Fibroblast of lung (primary cell): ENCODE measurements at regions not wholly inside any gene's neighbourhood (a gene's known extent, or its start where the extent isn't known, plus 50 kb on each side); places are given as distances from the start of the nearest gene placed in this dataset.

Experiments
- DNase-seq, 2 donors: peaks; one replicate each; pipeline versions ENCODE4 v3.0.0 to v3.0.0-alpha.2; 2010; ENCODE audit warnings: low read depth in 2 of 2
- H2AFZ ChIP-seq: 2 replicates; pipeline ENCODE4 v1.5.1; 2012; ENCODE audit warnings: low read length, control low read depth, inconsistent platforms
- H3K27ac ChIP-seq: 2 replicates; pipeline ENCODE4 v1.5.1; 2011; ENCODE audit warnings: low read length, control low read depth; ENCODE audit not compliant: insufficient read depth
- H3K27me3 ChIP-seq: 2 replicates; pipeline ENCODE4 v1.5.1; 2011; ENCODE audit warnings: mild to moderate bottlenecking, low read length; ENCODE audit not compliant: control insufficient read depth, insufficient read depth
- H3K36me3 ChIP-seq: 2 replicates; pipeline ENCODE4 v1.5.1; 2011; ENCODE audit warnings: low read length; ENCODE audit not compliant: control insufficient read depth, insufficient read depth
- H3K4me1 ChIP-seq: 2 replicates; pipeline ENCODE4 v1.5.1; 2011; ENCODE audit warnings: low read length; ENCODE audit not compliant: control insufficient read depth, insufficient read depth; ENCODE audit errors: extremely low read depth
- H3K4me2 ChIP-seq: 2 replicates; pipeline ENCODE4 v1.5.1; 2011; ENCODE audit warnings: low read length, control low read depth; ENCODE audit not compliant: insufficient read depth; ENCODE audit errors: extremely low read depth
- H3K4me3 ChIP-seq, 4 experiments: fragments of 200-600 bp in 1 of 4; sonication (generic) in 1 of 4; replicated peaks in 1 of 4; 2 replicates each; pipeline ENCODE4 v1.5.1; 2011 to 2016; ENCODE audit warnings: low read length in 4 of 4, low read depth in 3 of 4, mild to moderate bottlenecking in 3 of 4, control low read depth in 2 of 4, inconsistent platforms in 1 of 4, mixed read lengths in 1 of 4; ENCODE audit not compliant: insufficient read depth in 1 of 4; ENCODE audit errors: control extremely low read depth in 1 of 4
- H3K79me2 ChIP-seq: 2 replicates; pipeline ENCODE4 v1.5.1; 2012; ENCODE audit warnings: mild to moderate bottlenecking, low read length, inconsistent platforms; ENCODE audit not compliant: control insufficient read depth, insufficient read depth
- H3K9ac ChIP-seq: 2 replicates; pipeline ENCODE4 v1.5.1; 2011; ENCODE audit warnings: mild to moderate bottlenecking, low read length, control low read depth; ENCODE audit not compliant: insufficient read depth
- H3K9me3 ChIP-seq: 2 replicates; pipeline ENCODE4 v1.5.1; 2012; ENCODE audit warnings: low read depth, low read length; ENCODE audit not compliant: control insufficient read depth, insufficient read depth
- H4K20me1 ChIP-seq: 2 replicates; pipeline ENCODE4 v1.5.1; 2011; ENCODE audit warnings: low read length; ENCODE audit not compliant: control insufficient read depth, insufficient read depth; ENCODE audit errors: extremely low read depth
- EZH2 ChIP-seq: IDR thresholded peaks from 2 replicates; pipeline ENCODE4 v1.5.1; 2012; ENCODE audit warnings: low read length, control low read depth, mild to moderate bottlenecking; ENCODE audit errors: missing control alignments
- TF ChIP-seq, protein P1 (sequence below), 2 donors: IDR thresholded peaks in 1 of 2; conservative IDR thresholded peaks in 1 of 2; 1 replicate in 1 of 2; 2 replicates in 1 of 2; pipeline ENCODE4 v1.5.1; 2011 to 2012; ENCODE audit warnings: low read length in 2 of 2, control low read depth in 1 of 2, inconsistent platforms in 1 of 2, low read depth in 1 of 2, mild to moderate bottlenecking in 1 of 2

- no peaks in the 10 kb centered on the region for H3K9me3 ChIP-seq
- no peak overlapping the region for H3K27ac ChIP-seq
- DNase-seq: no peak
- no peak overlapping the region for H3K4me2 ChIP-seq
- no peaks in the 10 kb centered on the region for H4K20me1 ChIP-seq
- H3K4me3 ChIP-seq: no peak overlapping the region
- H3K27me3 ChIP-seq: no peaks in the 10 kb centered on the region
- no peak overlapping the region for H2AFZ ChIP-seq
- peaks cover 5% of the 10 kb centered on the region for H3K4me1 ChIP-seq
- H3K79me2 ChIP-seq: no peaks in the 10 kb centered on the region
- H3K9ac ChIP-seq: no peak overlapping the region
- no peaks in the 10 kb centered on the region for H3K36me3 ChIP-seq
- TF ChIP-seq, protein P1, sequence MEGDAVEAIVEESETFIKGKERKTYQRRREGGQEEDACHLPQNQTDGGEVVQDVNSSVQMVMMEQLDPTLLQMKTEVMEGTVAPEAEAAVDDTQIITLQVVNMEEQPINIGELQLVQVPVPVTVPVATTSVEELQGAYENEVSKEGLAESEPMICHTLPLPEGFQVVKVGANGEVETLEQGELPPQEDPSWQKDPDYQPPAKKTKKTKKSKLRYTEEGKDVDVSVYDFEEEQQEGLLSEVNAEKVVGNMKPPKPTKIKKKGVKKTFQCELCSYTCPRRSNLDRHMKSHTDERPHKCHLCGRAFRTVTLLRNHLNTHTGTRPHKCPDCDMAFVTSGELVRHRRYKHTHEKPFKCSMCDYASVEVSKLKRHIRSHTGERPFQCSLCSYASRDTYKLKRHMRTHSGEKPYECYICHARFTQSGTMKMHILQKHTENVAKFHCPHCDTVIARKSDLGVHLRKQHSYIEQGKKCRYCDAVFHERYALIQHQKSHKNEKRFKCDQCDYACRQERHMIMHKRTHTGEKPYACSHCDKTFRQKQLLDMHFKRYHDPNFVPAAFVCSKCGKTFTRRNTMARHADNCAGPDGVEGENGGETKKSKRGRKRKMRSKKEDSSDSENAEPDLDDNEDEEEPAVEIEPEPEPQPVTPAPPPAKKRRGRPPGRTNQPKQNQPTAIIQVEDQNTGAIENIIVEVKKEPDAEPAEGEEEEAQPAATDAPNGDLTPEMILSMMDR (conservative IDR thresholded peaks at IDR 0.05 in 1 of 2, IDR thresholded peaks at IDR 0.05 in 1 of 2; ENCODE audit: low read depth in 1 of 2, low read length in 2 of 2): no peak
- no peak for TF ChIP-seq EZH2
These were observed 133.0 kb upstream of the DOK5 start for GRCh38 chr20:54342258-54342920.

DNA sequence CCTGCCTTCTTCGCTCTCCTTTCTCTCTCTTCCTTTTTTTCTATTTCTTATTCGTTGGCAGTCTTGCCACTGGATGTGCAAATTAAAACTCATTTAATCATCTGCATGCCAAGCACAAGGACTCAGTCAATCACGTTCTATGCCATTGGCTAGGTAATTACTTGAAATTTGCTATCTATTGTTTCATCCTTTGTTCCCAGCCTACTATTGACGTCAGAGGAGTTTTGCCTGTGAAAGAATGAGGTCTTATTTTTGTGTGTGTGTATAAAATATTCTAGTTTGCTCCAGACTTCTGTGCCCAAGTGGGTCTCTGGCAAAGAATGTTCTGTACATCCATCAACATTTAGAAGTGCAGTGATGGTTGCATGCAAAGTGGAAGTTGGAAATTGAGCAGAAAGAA is 132.3 kb upstream of the DOK5 start:
- no peaks in the 10 kb centered on the region for H3K9me3 ChIP-seq
- no peak overlapping the region for H3K4me3 ChIP-seq
- no peak overlapping the region for H3K9ac ChIP-seq
- DNase-seq: no peak
- TF ChIP-seq, protein P1 (conservative IDR thresholded peaks at IDR 0.05 in 1 of 2, IDR thresholded peaks at IDR 0.05 in 1 of 2; ENCODE audit: low read depth in 1 of 2, low read length in 2 of 2): no peak
- no peak for TF ChIP-seq EZH2
- no peaks in the 10 kb centered on the region for H4K20me1 ChIP-seq
- H3K79me2 ChIP-seq: no peaks in the 10 kb centered on the region
- H3K4me2 ChIP-seq: no peak overlapping the region
- H3K36me3 ChIP-seq: no peaks in the 10 kb centered on the region
- H3K4me1 ChIP-seq: peaks cover 5% of the 10 kb centered on the region
- no peaks in the 10 kb centered on the region for H3K27me3 ChIP-seq
- H3K27ac ChIP-seq: no peak overlapping the region
- no peak overlapping the region for H2AFZ ChIP-seq

DNA sequence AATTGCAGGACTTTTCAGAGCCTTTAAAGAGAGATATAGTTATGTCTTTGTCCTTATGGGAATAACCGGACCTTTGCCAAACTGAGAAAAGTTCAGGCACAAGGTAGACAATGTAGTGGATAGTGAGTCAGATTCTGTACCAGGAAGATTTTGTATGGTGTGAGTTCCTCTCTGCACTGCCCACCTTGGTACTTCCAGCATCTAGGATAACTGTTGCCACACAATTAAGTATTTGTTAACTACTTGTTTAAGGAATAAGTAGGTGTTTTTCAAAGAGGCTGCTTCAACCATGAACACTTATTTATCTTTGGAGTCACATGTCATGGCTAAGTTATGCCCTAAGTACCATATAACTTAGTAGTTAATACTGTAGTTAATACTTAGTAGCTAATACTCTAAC is 131.8 kb upstream of the DOK5 start:
- TF ChIP-seq, protein P1 (conservative IDR thresholded peaks at IDR 0.05 in 1 of 2, IDR thresholded peaks at IDR 0.05 in 1 of 2; ENCODE audit: low read depth in 1 of 2, low read length in 2 of 2): no peak
- no peak for TF ChIP-seq EZH2
- no peak for DNase-seq

More for the DNA sequence above, 131.8 kb upstream of the DOK5 start:
- H3K4me1 ChIP-seq: peaks cover 5% of the 10 kb centered on the region
- no peak overlapping the region for H3K4me2 ChIP-seq
- no peak overlapping the region for H3K27ac ChIP-seq
- no peak overlapping the region for H3K4me3 ChIP-seq
- no peaks in the 10 kb centered on the region for H3K79me2 ChIP-seq
- no peak overlapping the region for H2AFZ ChIP-seq
- H3K9ac ChIP-seq: no peak overlapping the region
- no peaks in the 10 kb centered on the region for H4K20me1 ChIP-seq
- H3K27me3 ChIP-seq: no peaks in the 10 kb centered on the region
- no peaks in the 10 kb centered on the region for H3K9me3 ChIP-seq
- no peaks in the 10 kb centered on the region for H3K36me3 ChIP-seq
